Esophagus squamous epithelium (tissue), 5 donors: ENCODE measurements at regions not wholly inside any gene's neighbourhood (a gene's known extent, or its start where the extent isn't known, plus 50 kb on each side); places are given as distances from the start of the nearest gene placed in this dataset.

Experiments used
- DNase-seq: peaks from one replicate; lab custom pipeline; 2025; lab: John Stamatoyannopoulos, UW
- H3K27ac ChIP-seq, 4 donors: fragments of 200-600 bp; sonication (generic); one replicate each; pipeline ENCODE4 v1.5.1; 2016 to 2019; ENCODE audit warnings: mild to moderate bottlenecking in 1 of 4
- H3K27me3 ChIP-seq, 4 donors: fragments of 200-600 bp; sonication (generic); 1 replicate in 3 of 4; 2 replicates in 1 of 4; pipeline versions ENCODE4 v1.5.1 to v1.6.0; 2017 to 2021; ENCODE audit warnings: antibody characterized with exemption in 1 of 4
- H3K36me3 ChIP-seq, 3 donors: fragments of 200-600 bp; sonication (generic); one replicate each; pipeline ENCODE4 v1.5.1; 2016 to 2019
- H3K4me1 ChIP-seq, 3 donors: fragments of 200-600 bp; sonication (generic); one replicate each; pipeline ENCODE4 v1.5.1; 2017 to 2019
- H3K4me3 ChIP-seq, 4 donors: fragments of 200-600 bp; sonication (generic); 1 replicate in 3 of 4; 2 replicates in 1 of 4; pipeline ENCODE4 v1.5.1; 2016 to 2019; ENCODE audit warnings: mild to moderate bottlenecking in 2 of 4, moderate library complexity in 1 of 4
- H3K9me3 ChIP-seq, 3 donors: fragments of 200-600 bp; sonication (generic); one replicate each; pipeline ENCODE4 v1.5.1; 2016 to 2019
- POLR2A ChIP-seq, 4 donors: fragments of 450-650 bp; IDR thresholded peaks; one replicate each; pipeline ENCODE4 v1.6.1; 2017; ENCODE audit warnings: antibody characterized with exemption in 4 of 4, mild to moderate bottlenecking in 4 of 4, moderate library complexity in 3 of 4
- WGBS, 2 donors: methylation state at CpG; one replicate each; pipeline ENCODE4 v1.1.5; 2018; 5-methylcytosine and 5-hydroxymethylcytosine counted together
- intact Hi-C: fragments of 100-400 bp; cut with DNase I; formaldehyde crosslinking; loops from one replicate; pipeline ENCODE4 v1.15.0; 2022
- TF ChIP-seq, protein P1 (sequence below), 6 experiments: fragments of 450-650 bp in 4 of 6; fragments of 200-600 bp in 2 of 6; sonication (generic) in 2 of 6; IDR thresholded peaks; one replicate each; pipeline ENCODE4 v1.5.1; 2016 to 2019; ENCODE audit warnings: antibody characterized with exemption in 6 of 6, mild to moderate bottlenecking in 4 of 6, moderate library complexity in 4 of 6
- donor health status: DM: yes; HTN: yes; CAD: no.

DNA sequence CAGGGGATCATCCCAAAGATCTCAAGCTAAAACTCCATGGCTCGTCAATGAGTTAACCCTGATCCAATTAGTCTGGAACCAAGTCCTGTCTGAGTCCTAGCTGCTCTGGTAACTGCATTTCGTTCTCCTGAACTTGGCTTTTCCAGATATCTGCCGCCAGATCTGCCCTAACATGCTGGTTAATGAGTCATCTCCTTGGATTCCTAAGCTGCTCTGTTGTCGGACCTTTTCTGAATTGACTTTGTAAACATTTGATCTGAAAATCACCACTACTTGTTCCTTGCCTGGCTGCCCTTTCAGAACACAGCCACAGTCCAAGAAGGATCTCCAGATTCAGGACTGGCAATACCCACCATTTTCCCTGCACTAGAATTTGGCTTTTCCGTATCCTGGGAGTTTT, 473.0 kb downstream of the ZSWIM6 start:
- no peaks in the 10 kb centered on the region for H3K27me3 ChIP-seq
- H3K9me3 ChIP-seq = no peaks in the 10 kb centered on the region
- H3K4me1 ChIP-seq = peaks cover 0 to 39% (median 8%) of the 10 kb centered on the region in 3 donors
- DNase-seq = no peak
- H3K27ac ChIP-seq = peak overlapping the region; percentile 6 to 65 (median 30)
- no peak for TF ChIP-seq POLR2A (IDR thresholded peaks at IDR 0.05)
- TF ChIP-seq, protein P1, sequence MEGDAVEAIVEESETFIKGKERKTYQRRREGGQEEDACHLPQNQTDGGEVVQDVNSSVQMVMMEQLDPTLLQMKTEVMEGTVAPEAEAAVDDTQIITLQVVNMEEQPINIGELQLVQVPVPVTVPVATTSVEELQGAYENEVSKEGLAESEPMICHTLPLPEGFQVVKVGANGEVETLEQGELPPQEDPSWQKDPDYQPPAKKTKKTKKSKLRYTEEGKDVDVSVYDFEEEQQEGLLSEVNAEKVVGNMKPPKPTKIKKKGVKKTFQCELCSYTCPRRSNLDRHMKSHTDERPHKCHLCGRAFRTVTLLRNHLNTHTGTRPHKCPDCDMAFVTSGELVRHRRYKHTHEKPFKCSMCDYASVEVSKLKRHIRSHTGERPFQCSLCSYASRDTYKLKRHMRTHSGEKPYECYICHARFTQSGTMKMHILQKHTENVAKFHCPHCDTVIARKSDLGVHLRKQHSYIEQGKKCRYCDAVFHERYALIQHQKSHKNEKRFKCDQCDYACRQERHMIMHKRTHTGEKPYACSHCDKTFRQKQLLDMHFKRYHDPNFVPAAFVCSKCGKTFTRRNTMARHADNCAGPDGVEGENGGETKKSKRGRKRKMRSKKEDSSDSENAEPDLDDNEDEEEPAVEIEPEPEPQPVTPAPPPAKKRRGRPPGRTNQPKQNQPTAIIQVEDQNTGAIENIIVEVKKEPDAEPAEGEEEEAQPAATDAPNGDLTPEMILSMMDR (IDR thresholded peaks at IDR 0.05) = no peak
- intact Hi-C loops = no loop called here
- no peak overlapping the region for H3K4me3 ChIP-seq
- WGBS, 2 donors = 22 to 33% methylated on average over 4 to 5 of the region's 5 CpGs
- no peaks in the 10 kb centered on the region for H3K36me3 ChIP-seq

GRCh38 chr5:61806491-61807020, 474.5 kb downstream of the ZSWIM6 start:
- no peak for DNase-seq
- Histone ChIP-seq H3K36me3 (no peaks in the 10 kb centered on the region), H3K9me3 (no peaks in the 10 kb centered on the region), H3K27me3 (no peaks in the 10 kb centered on the region), H3K4me3 (no peak overlapping the region), H3K4me1 (peaks cover 0 to 40% (median 8%) of the 10 kb centered on the region in 3 donors), H3K27ac (no peak overlapping the region)
- TF ChIP-seq, protein P1 (IDR thresholded peaks at IDR 0.05) = no peak
- intact Hi-C loops = no loop called here
- WGBS, 2 donors = 61 to 69% methylated on average over 3 of the region's 3 CpGs

DNA sequence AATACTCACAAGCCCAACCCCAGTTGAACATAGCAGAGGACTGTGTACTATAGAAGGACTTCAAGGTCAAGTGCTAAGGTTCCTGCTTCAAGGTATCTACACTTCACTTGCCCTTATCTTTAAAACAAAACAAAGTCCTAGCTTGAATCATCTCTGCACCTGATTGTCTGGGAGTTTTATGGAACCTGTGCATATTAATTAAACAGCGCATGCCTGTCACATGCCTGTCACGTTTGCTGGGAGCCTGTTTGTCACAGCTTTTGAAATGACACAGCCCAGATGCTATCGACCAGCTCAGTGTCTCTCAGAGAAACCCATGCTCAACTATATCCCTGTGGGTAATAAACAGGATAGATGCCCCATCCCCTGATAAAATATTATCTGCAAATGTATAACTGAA, 476.0 kb downstream of the ZSWIM6 start:
- no peak overlapping the region for H3K4me3 ChIP-seq
- intact Hi-C loops = no loop called here
- no peaks in the 10 kb centered on the region for H3K9me3 ChIP-seq
- H3K4me1 ChIP-seq = peaks cover 0 to 40% (median 8%) of the 10 kb centered on the region in 3 donors
- H3K27ac ChIP-seq = no peak overlapping the region
- TF ChIP-seq POLR2A (IDR thresholded peaks at IDR 0.05) = no peak
- TF ChIP-seq, protein P1 (IDR thresholded peaks at IDR 0.05) = no peak
- DNase-seq = no peak
- no peaks in the 10 kb centered on the region for H3K27me3 ChIP-seq
- H3K36me3 ChIP-seq = no peaks in the 10 kb centered on the region
- 69 to 84% methylated on average over 3 of the region's 3 CpGs for WGBS, 2 donors

DNA sequence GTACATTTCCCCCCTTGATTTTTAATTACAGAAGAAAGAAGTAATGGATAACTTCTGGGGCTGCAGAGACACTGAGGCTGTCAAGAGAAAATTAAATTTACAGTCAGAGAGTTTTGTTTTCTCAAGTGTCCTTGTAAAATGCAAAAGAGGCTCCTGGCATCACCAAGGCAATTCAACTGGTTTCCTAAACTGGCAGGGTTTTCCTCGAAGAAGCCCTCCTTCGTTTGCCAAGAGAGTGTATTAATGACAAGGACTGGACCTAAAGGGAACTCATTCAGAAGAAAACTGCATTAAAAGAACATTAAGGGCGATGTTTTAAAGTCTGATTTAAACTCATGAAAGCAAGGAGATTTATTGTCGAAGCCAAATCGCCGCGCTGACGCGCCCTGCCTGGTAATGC, 476.9 kb downstream of the ZSWIM6 start:
- Histone ChIP-seq H3K4me3 (no peak overlapping the region), H3K27ac (no peak overlapping the region), H3K27me3 (no peaks in the 10 kb centered on the region), H3K36me3 (no peaks in the 10 kb centered on the region), H3K9me3 (no peaks in the 10 kb centered on the region), H3K4me1 (peaks cover 0 to 46% (median 8%) of the 10 kb centered on the region in 3 donors)
- TF ChIP-seq, protein P1 (IDR thresholded peaks at IDR 0.05) = no peak
- no peak for TF ChIP-seq POLR2A (IDR thresholded peaks at IDR 0.05)
- no peak for DNase-seq
- intact Hi-C loops = no loop called here
- WGBS, 2 donors = 79 to 87% methylated on average over 8 to 9 of the region's 9 CpGs

- Histone ChIP-seq H3K4me1 (peaks cover 0 to 44% (median 8%) of the 10 kb centered on the region in 3 donors), H3K4me3 (no peak overlapping the region), H3K36me3 (no peaks in the 10 kb centered on the region), H3K27me3 (no peaks in the 10 kb centered on the region), H3K27ac (no peak overlapping the region), H3K9me3 (no peaks in the 10 kb centered on the region)
- no peak for DNase-seq
- intact Hi-C loops = no loop called here
- WGBS, 2 donors = 48 to 55% methylated on average over 3 to 4 of the region's 4 CpGs
- TF ChIP-seq, protein P1 (IDR thresholded peaks at IDR 0.05) = no peak
- no peak for TF ChIP-seq POLR2A (IDR thresholded peaks at IDR 0.05)
Observed at GRCh38 chr5:61809651-61810050, 477.6 kb downstream of the ZSWIM6 start.
